ENCODE measurements at regions not wholly inside any gene's neighbourhood (a gene's known extent, or its start where the extent isn't known, plus 50 kb on each side); places are given as distances from the start of the nearest gene placed in this dataset.

DNA sequence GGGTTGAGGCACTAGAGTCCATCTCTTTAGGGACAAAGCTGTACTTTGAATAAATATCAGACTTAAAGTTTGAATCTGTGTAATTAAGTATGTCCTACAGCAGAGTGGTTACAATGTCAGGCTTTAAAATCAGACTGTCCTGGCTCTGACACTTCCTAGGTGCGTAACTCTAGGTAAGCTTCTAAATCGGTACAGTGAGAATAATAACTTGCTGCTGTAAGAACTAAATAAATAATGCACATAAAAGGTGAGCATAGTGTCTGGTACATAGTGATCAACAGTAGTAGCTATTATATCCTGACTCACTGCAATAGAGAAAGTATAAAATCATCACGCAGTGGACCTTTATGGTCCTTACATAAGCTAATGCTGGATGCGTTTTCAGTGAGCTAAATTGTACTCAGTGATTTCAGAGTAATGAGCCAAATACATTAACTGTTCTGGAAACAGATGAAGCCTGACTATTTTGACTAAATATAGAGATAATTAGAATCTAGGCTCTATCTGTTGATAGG lies 72.2 kb upstream of the PDK4 start:
- TF ChIP-seq TAF1 (IDR thresholded peaks at IDR 0.05; ENCODE audit: low read depth) (no peak), SMC3 (conservative IDR thresholded peaks at IDR 0.05; ENCODE audit: poor library complexity) (no peak)
- TF ChIP-seq, protein P1, sequence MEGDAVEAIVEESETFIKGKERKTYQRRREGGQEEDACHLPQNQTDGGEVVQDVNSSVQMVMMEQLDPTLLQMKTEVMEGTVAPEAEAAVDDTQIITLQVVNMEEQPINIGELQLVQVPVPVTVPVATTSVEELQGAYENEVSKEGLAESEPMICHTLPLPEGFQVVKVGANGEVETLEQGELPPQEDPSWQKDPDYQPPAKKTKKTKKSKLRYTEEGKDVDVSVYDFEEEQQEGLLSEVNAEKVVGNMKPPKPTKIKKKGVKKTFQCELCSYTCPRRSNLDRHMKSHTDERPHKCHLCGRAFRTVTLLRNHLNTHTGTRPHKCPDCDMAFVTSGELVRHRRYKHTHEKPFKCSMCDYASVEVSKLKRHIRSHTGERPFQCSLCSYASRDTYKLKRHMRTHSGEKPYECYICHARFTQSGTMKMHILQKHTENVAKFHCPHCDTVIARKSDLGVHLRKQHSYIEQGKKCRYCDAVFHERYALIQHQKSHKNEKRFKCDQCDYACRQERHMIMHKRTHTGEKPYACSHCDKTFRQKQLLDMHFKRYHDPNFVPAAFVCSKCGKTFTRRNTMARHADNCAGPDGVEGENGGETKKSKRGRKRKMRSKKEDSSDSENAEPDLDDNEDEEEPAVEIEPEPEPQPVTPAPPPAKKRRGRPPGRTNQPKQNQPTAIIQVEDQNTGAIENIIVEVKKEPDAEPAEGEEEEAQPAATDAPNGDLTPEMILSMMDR (IDR thresholded peaks at IDR 0.05; ENCODE audit: poor library complexity, severe bottlenecking), result no peak
